Activated naive CD4-positive, alpha-beta T cell treated with anti-CD3 and anti-CD28 coated beads for 36 hours (primary cell): ENCODE measurements at regions not wholly inside any gene's neighbourhood (a gene's known extent, or its start where the extent isn't known, plus 50 kb on each side); places are given as distances from the start of the nearest gene placed in this dataset.
A peak's percentile ranks its signal among the peaks of the same experiment; 100 is the strongest.

Experiments used
- CTCF ChIA-PET: fragments of 350-600 bp; sonication (Branson Sonifier 250); formaldehyde crosslinking; loops from one replicate; lab custom pipeline; 2021; ENCODE audit warnings: antibody characterized with exemption; lab: Charles Lee
- DNase-seq: peaks from one replicate; pipeline ENCODE4 v3.0.0-alpha.2; 2020
- H3K27ac Mint-ChIP-seq: one replicate; pipeline ENCODE4 v1.8.0; 2021; ENCODE audit warnings: mild to moderate bottlenecking, mixed read lengths
- H3K27me3 Mint-ChIP-seq: one replicate; pipeline ENCODE4 v1.8.0; 2021; ENCODE audit warnings: low read depth, mixed read lengths
- H3K36me3 Mint-ChIP-seq: one replicate; pipeline ENCODE4 v1.8.0; 2021; ENCODE audit warnings: low read depth, mixed read lengths
- H3K4me1 Mint-ChIP-seq: one replicate; pipeline ENCODE4 v1.8.0; 2021; ENCODE audit warnings: low read depth, mixed read lengths
- H3K4me3 Mint-ChIP-seq: one replicate; pipeline ENCODE4 v1.8.0; 2021; ENCODE audit warnings: mild to moderate bottlenecking, moderate library complexity, mixed read lengths
- H3K9me3 Mint-ChIP-seq: one replicate; pipeline ENCODE4 v1.8.0; 2021; ENCODE audit warnings: mixed read lengths
- intact Hi-C: fragments of 100-400 bp; cut with micrococcal nuclease; formaldehyde crosslinking; loops from one replicate; pipeline ENCODE4 v1.15.1; 2023

DNA sequence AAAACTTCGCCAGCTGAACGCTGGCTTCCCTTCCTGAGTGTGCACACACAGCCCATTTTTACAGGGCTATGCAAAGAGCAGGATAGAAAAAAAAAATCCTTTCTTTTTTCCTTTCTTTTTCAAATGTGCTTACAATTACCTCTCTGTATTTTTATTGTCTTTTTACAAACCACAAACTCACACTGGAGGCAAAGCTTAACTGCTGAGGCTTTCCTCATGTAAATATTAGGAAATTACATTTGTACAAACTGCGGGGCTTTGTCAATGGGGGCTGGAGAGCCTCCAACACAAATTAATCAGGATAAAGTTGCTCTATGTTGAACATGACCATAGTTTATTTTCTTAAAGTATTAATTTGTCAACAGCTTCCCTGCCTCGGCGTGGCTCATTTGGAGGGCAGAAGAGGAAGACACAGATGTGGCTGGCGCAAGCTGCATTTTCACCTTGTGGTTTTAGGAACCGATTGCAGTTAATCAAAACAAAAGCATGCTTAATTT lies 411.7 kb upstream of the MKI67 start:
- Mint-ChIP-seq H3K27ac (no peak overlapping the region), H3K36me3 (no peaks in the 10 kb centered on the region), H3K4me3 (no peak overlapping the region), H3K27me3 (peaks cover 47% of the 10 kb centered on the region), H3K9me3 (no peaks in the 10 kb centered on the region), H3K4me1 (no peaks in the 10 kb centered on the region)
- DNase-seq: no peak
- CTCF ChIA-PET: no interaction called here
- intact Hi-C loops: no loop called here

DNA sequence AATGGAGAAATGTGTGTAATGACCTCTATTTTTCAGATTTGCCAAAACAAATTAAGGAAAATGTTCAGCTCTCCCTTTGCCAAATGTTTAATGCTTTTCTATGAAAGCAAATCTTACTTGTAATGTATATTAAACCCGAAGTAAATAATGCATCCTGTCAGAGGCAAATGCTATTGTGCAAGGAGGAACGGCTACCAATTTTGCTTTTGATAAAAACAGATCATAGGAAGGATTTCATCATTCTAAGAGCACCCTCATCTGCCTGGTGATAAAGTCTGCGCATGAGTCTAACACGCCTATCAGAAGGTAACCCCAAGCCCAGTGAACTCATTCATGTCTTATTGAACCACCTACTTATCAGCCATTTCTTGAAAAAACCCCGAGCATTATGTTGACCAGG lies 412.4 kb upstream of the MKI67 start:
- Mint-ChIP-seq H3K9me3 (no peaks in the 10 kb centered on the region), H3K27me3 (peaks cover 46% of the 10 kb centered on the region), H3K27ac (no peak overlapping the region), H3K36me3 (no peaks in the 10 kb centered on the region), H3K4me3 (no peak overlapping the region), H3K4me1 (no peaks in the 10 kb centered on the region)
- no peak for DNase-seq
- CTCF ChIA-PET: no interaction called here
- intact Hi-C loops: no loop called here

DNA sequence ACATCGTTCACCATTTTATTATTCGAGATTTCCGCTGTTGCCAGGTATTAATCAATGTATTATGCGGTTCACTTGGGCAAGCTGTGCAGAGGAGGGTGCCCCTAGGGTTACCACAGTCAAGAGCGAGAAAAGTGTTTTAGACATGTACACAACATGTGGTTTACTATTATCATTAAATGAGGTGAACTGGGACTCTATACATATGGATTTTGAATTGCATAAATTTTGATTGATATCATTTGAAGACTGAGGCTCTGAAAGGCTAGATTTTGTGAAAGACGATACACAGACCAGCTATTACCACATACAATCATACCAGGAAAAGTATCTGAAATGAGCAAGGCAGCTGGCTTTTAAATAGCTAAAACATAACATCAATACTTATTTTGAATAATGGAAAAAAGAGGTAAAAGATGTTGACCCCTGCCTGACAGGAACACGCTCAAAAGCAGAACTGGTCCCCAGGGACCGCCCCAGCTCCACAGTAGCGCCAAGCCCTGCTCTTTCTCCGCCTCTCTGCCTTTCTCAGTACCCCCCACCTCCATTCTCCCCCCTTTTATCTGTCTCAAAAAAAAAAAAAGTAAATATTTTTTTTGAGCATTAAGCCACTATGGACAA lies 413.4 kb upstream of the MKI67 start:
- Mint-ChIP-seq H3K27ac (no peak overlapping the region), H3K27me3 (peaks cover 46% of the 10 kb centered on the region), H3K9me3 (no peaks in the 10 kb centered on the region), H3K36me3 (no peaks in the 10 kb centered on the region), H3K4me3 (no peak overlapping the region), H3K4me1 (no peaks in the 10 kb centered on the region)
- CTCF ChIA-PET: no interaction called here
- DNase-seq: no peak
- intact Hi-C loops: no loop called here

DNA sequence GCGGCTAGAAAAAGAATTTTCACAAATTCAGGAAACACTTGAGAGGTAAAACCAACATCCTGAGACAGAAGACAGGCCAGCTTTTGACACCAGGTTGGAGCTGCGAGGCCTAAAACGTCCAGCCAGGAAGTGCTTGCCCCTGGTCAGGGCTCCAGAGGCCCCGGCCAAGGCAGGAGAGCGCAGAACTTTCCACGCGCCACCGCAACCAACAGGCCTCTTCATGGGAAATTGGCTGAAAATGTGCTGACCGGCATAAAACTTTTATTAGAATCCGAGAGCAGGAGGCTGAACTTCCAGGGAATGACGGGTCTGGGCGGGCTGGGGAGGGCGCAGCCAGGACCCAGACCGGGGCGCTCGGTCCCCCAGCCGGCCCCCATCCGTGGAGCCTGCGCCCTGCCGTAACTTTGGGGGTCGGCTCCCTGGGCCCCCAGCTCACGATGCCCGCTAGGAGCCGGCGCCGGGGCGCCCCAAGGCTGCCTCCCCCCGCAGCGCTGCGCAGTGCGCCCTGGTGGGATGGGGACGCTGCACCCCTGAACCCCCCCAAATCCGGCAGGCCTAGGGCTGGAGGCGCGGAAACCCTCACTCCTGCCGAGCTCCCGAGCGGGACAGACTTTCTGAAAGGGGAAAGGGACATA lies 414.0 kb upstream of the MKI67 start:
- no peak overlapping the region for H3K27ac Mint-ChIP-seq
- no peaks in the 10 kb centered on the region for H3K4me1 Mint-ChIP-seq
- peaks cover 43% of the 10 kb centered on the region for H3K27me3 Mint-ChIP-seq
- H3K36me3 Mint-ChIP-seq: no peaks in the 10 kb centered on the region
- DNase-seq: no peak
- intact Hi-C loops: no loop called here
- no peak overlapping the region for H3K4me3 Mint-ChIP-seq
- CTCF ChIA-PET: no interaction called here
- H3K9me3 Mint-ChIP-seq: no peaks in the 10 kb centered on the region

DNA sequence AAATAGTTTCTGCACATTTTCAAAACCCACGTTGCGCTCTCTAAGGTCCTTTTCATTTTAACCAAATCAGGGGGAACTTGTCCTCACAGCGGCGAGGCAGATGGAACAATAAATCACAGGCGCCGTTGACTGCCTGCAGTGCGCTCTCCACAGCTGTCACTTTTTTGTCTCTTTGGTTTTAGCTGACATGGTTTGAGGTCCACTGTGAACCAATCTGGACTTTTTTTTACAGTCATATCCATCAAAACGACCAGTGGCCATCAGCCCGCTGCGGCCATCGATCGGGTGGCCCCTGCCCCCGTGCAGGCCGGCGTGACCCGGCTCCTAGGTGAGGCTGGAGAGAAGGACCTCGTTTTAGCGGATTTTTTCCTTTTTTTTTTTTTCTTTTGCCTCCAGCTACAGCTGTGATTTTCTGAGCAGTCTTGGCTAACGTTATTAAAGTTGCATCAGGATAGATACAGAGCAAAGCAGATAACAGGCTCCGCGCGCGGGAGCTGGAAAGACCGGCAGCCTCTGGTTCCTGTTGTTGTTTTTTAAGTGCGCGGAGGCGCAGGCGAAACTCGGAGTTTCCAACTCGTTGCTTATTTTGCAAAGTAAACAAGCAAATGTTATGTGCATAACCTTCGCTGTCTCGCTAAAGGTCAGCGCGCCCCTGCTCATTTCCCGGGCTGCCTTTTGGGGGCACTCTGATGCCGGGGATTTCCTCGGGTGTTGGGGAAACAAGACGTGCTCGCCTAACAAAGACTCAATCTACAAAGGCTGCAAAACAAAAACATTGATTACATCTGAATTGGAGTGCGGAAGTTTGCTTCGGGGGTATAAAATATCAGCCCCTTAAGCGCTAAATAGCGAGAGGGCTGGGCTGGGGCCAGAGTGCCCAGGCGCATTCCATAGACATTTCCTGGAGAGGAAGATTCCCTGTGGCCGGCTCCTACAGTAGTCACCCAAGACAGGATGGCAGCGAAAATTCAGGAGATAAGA lies 414.8 kb upstream of the MKI67 start:
- intact Hi-C loops: no loop called here
- CTCF ChIA-PET: no interaction called here
- no peak overlapping the region for H3K27ac Mint-ChIP-seq
- no peaks in the 10 kb centered on the region for H3K4me1 Mint-ChIP-seq
- peaks cover 41% of the 10 kb centered on the region for H3K27me3 Mint-ChIP-seq
- H3K9me3 Mint-ChIP-seq: no peaks in the 10 kb centered on the region
- no peaks in the 10 kb centered on the region for H3K36me3 Mint-ChIP-seq
- peak; percentile 6 for DNase-seq
- no peak overlapping the region for H3K4me3 Mint-ChIP-seq

DNA sequence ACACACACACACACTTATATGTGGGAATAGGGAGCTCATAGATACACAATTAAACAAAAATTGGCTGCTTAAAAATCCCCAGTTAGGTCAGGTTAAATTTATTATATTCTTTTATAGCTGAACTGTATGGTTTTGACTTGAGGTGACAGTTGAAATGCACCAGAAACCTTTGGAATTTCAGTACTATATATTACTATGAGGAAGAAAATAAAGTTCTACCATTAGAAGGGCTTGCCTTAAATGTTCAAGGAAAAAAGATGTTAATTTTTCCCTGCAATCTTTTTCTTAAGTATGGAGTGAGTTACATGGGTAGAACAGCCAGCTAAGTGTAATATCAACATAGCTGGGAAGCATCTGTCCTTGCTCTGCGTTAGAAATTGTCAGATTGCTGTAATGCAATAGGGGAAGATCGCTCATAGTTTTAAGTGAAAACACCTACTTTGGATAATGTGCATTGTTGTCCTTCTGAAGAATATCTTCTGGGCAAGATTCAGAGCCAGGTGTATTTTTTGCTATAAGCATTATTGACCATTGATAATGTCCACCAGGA lies 415.8 kb upstream of the MKI67 start:
- CTCF ChIA-PET: interaction anchor here (1.0 kb wide), 1 partner anchor 10 kb away, joined by 3 read pairs; no protein-coding TSS in a partner anchor
- no peaks in the 10 kb centered on the region for H3K9me3 Mint-ChIP-seq

DNA sequence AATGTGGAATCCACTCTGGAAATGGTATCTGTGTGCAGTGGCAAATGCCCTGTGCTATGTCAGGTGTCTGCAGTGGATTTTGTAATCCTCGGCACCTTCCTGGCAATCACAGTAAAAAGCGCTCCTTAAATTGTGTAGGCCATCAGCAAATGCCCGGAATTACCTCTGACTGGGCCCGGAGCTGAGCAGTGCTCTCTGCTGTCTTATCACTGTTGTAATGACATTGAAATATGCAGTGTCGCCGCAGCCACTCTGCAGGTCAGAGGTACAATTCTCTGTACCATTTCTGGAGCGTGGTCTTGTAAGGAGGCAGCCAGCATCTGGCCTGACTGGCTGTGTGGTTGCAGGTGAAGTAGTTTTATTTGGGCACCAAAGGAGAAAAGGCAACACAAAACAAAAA lies 416.4 kb upstream of the MKI67 start:
- CTCF ChIA-PET: interaction anchor here (1.0 kb wide), 1 partner anchor 11 kb away, joined by 3 read pairs; no protein-coding TSS in a partner anchor
- no peak for DNase-seq
- H3K36me3 Mint-ChIP-seq: no peaks in the 10 kb centered on the region
- no peaks in the 10 kb centered on the region for H3K9me3 Mint-ChIP-seq
- intact Hi-C loops: no loop called here
- no peak overlapping the region for H3K4me3 Mint-ChIP-seq
- H3K27ac Mint-ChIP-seq: no peak overlapping the region
- H3K4me1 Mint-ChIP-seq: no peaks in the 10 kb centered on the region
- H3K27me3 Mint-ChIP-seq: peaks cover 38% of the 10 kb centered on the region

More for the DNA sequence above, 415.8 kb upstream of the MKI67 start:
- intact Hi-C loops: no loop called here
- H3K36me3 Mint-ChIP-seq: no peaks in the 10 kb centered on the region
- H3K4me1 Mint-ChIP-seq: no peaks in the 10 kb centered on the region
- no peak for DNase-seq
- peaks cover 38% of the 10 kb centered on the region for H3K27me3 Mint-ChIP-seq
- H3K4me3 Mint-ChIP-seq: no peak overlapping the region
- H3K27ac Mint-ChIP-seq: no peak overlapping the region

DNA sequence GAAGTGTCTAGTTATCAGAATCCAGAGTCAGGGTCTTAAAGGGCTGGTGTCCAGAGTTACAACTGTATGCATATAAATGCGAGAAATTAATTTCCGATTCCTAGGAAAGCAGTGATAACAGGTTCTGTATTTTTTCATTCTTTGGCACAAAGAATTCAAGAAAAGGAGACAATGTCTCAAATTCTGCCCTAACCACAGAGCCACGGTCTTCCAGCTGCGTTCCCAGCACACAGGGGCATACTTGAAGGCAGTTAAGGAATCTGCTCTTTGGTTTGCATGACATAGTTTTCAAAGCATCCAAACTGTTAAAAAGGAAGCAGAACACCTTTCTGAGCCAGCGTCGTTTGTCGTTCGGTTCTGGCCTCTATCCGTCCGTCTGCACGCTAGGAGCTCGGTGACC lies 416.9 kb upstream of the MKI67 start:
- no peaks in the 10 kb centered on the region for H3K4me1 Mint-ChIP-seq
- CTCF ChIA-PET: no interaction called here

DNA sequence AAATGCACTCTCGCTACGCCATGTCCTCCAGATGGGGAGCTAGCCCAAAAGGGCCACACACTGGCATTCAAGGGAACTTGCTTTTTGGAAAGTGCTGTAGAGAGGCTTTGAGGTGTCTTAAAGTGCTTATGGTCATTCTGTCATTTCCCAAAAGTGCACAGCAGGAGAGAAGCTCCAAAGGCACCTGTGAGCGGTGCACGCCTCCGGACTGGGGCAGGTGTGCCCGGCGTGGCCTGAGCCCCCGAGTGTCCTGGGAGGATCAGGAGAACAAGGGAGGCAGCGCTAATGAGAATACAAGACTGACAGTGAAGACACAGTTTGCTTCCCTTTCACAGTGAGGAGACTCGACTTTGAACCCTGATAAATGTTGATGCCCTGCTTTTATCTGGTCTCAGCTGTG lies 419.0 kb upstream of the MKI67 start:
- no peaks in the 10 kb centered on the region for H3K4me1 Mint-ChIP-seq
- CTCF ChIA-PET: no interaction called here

More for the DNA sequence above, 416.9 kb upstream of the MKI67 start:
- DNase-seq: no peak
- no peaks in the 10 kb centered on the region for H3K9me3 Mint-ChIP-seq
- intact Hi-C loops: no loop called here
- peaks cover 36% of the 10 kb centered on the region for H3K27me3 Mint-ChIP-seq
- H3K27ac Mint-ChIP-seq: no peak overlapping the region
- no peaks in the 10 kb centered on the region for H3K36me3 Mint-ChIP-seq
- no peak overlapping the region for H3K4me3 Mint-ChIP-seq

DNA sequence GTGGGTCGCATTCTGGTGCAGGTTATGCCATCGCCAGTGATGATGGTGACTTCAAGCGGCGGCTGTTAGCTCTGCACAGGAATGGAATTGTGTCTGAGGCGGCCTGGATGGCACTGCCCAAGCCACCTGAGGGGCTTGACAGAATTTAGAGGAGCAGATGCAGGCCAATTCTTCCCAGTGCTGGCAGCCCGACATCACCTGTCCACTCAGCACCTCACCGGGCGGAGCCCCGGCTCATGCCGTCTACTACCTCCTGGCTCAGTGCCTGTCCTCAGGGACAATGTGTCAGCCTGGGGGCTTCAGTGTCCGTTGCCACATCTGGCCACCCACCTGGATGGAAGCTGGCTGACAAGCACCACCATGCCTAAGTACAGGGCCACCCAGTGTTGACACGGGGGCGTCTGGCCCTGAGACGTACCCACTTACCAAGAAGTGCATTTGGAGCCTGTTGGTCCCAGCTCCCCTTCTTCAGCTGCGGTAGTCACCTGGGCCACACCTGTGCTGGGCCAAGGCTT lies 420.5 kb upstream of the MKI67 start:
- no peaks in the 10 kb centered on the region for H3K36me3 Mint-ChIP-seq
- H3K4me1 Mint-ChIP-seq: no peaks in the 10 kb centered on the region
- intact Hi-C loops: no loop called here
- CTCF ChIA-PET: no interaction called here
- no peaks in the 10 kb centered on the region for H3K9me3 Mint-ChIP-seq
- H3K27ac Mint-ChIP-seq: no peak overlapping the region
- no peak for DNase-seq
- H3K4me3 Mint-ChIP-seq: no peak overlapping the region
- H3K27me3 Mint-ChIP-seq: peaks cover 8% of the 10 kb centered on the region

More for the DNA sequence above, 419.0 kb upstream of the MKI67 start:
- no peak overlapping the region for H3K27ac Mint-ChIP-seq
- peaks cover 20% of the 10 kb centered on the region for H3K27me3 Mint-ChIP-seq
- no peaks in the 10 kb centered on the region for H3K9me3 Mint-ChIP-seq
- intact Hi-C loops: no loop called here
- H3K36me3 Mint-ChIP-seq: no peaks in the 10 kb centered on the region
- H3K4me3 Mint-ChIP-seq: no peak overlapping the region
- no peak for DNase-seq

DNA sequence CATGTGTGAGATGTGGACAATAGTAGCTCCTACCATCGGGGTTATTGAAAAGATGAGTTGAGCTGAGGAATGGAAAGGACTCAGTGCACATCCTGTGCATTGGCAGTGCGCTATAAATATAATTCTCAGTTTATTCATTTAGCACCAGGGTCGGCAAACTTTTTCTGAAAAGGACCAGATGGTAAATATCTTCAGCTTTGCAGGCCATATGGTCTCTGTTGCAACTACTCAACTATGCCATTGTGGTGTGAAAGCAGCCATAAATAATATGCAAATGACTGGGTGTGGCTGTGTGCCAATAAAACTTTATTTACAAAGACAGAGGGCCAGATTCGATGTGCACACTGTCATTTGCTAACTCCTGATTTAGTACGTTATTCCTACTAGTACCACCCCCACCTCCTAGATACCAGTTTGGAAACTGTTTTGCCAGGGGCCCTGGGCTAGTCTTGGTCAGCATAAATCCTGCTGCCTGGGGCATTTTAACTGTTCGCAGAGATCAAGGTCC lies 422.9 kb upstream of the MKI67 start:
- Mint-ChIP-seq H3K36me3 (no peaks in the 10 kb centered on the region), H3K27ac (no peak overlapping the region), H3K27me3 (no peaks in the 10 kb centered on the region), H3K9me3 (no peaks in the 10 kb centered on the region), H3K4me1 (no peaks in the 10 kb centered on the region), H3K4me3 (no peak overlapping the region)
- CTCF ChIA-PET: no interaction called here
- intact Hi-C loops: no loop called here
- no peak for DNase-seq

DNA sequence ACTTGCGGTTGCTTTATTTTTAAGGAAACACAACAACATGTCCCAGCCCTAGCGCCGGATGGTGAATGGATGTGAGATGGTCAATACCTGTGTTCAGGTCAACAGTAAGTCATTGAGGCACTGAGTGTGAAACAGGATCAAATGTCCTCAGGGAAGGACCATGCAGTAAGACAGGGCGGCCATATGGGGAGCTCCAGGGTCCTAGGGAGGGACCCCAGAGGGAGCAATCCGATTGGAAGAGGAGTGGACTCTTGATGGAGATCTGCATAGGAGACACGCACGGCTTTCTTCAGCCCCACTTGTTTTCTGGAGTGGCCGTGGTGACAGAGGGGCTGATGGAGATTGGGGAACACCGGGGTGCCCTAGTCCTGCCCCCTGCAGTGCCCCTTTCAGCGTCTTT lies 423.8 kb upstream of the MKI67 start:
- Mint-ChIP-seq H3K9me3 (no peaks in the 10 kb centered on the region), H3K4me3 (no peak overlapping the region), H3K27ac (no peak overlapping the region), H3K36me3 (no peaks in the 10 kb centered on the region), H3K4me1 (no peaks in the 10 kb centered on the region), H3K27me3 (peaks cover 5% of the 10 kb centered on the region)
- DNase-seq: no peak
- CTCF ChIA-PET: no interaction called here
- intact Hi-C loops: no loop called here
